Ascending aorta (tissue), 2 donors: ENCODE measurements at regions not wholly inside any gene's neighbourhood (a gene's known extent, or its start where the extent isn't known, plus 50 kb on each side); places are given as distances from the start of the nearest gene placed in this dataset.

Source experiments
- DNase-seq, 2 donors: peaks; one replicate each; pipeline ENCODE4 v3.0.0-alpha.2; 2019; ENCODE audit warnings: low spot score in 2 of 2
- H3K27ac ChIP-seq, 2 donors: fragments of 200-600 bp; sonication (generic); one replicate each; pipeline ENCODE4 v1.5.1; 2016 to 2017; ENCODE audit warnings: mild to moderate bottlenecking in 1 of 2
- H3K27me3 ChIP-seq: fragments of 200-600 bp; sonication (generic); one replicate; pipeline ENCODE4 v1.5.1; 2017
- H3K36me3 ChIP-seq, 2 donors: fragments of 200-600 bp; sonication (generic); one replicate each; pipeline ENCODE4 v1.5.1; 2016
- H3K4me1 ChIP-seq, 2 donors: fragments of 200-600 bp; sonication (generic); one replicate each; pipeline ENCODE4 v1.5.1; 2016 to 2017; ENCODE audit warnings: mild to moderate bottlenecking in 1 of 2
- H3K4me3 ChIP-seq, 2 donors: fragments of 200-600 bp; sonication (generic); one replicate each; pipeline ENCODE4 v1.5.1; 2016 to 2017; ENCODE audit warnings: mild to moderate bottlenecking in 1 of 2
- H3K9me3 ChIP-seq, 2 donors: fragments of 200-600 bp; sonication (generic); one replicate each; pipeline ENCODE4 v1.5.1; 2016
- CTCF ChIP-seq, 3 experiments: fragments of 200-600 bp in 2 of 3; fragments of 450-650 bp in 1 of 3; sonication (generic) in 2 of 3; IDR thresholded peaks; one replicate each; pipeline ENCODE4 v1.5.1; 2016 to 2019; ENCODE audit warnings: antibody characterized with exemption in 3 of 3, mild to moderate bottlenecking in 1 of 3, moderate library complexity in 1 of 3
- intact Hi-C: fragments of 100-400 bp; cut with DNase I; formaldehyde crosslinking; loops from one replicate; pipeline ENCODE4 v1.15.1; 2023

GRCh38 chr14:86646125-86646524 is 1116.2 kb downstream of the FLRT2 start:
- no peak for DNase-seq
- no peak for TF ChIP-seq CTCF (IDR thresholded peaks at IDR 0.05)
- Histone ChIP-seq H3K36me3 (no peaks in the 10 kb centered on the region), H3K4me3 (no peak overlapping the region), H3K27me3 (no peaks in the 10 kb centered on the region), H3K9me3 (no peaks in the 10 kb centered on the region), H3K4me1 (no peaks in the 10 kb centered on the region), H3K27ac (no peak overlapping the region)
- intact Hi-C loops = no loop called here

GRCh38 chr14:86641310-86641709 is 1111.4 kb downstream of the FLRT2 start:
- Histone ChIP-seq H3K4me1 (no peaks in the 10 kb centered on the region), H3K4me3 (no peak overlapping the region), H3K9me3 (no peaks in the 10 kb centered on the region), H3K27me3 (no peaks in the 10 kb centered on the region), H3K27ac (no peak overlapping the region), H3K36me3 (no peaks in the 10 kb centered on the region)
- intact Hi-C loops = no loop called here
- DNase-seq = no peak
- no peak for TF ChIP-seq CTCF (IDR thresholded peaks at IDR 0.05)

GRCh38 chr14:86640288-86640687 is 1110.3 kb downstream of the FLRT2 start:
- H3K4me3 ChIP-seq = no peak overlapping the region
- H3K36me3 ChIP-seq = no peaks in the 10 kb centered on the region
- H3K9me3 ChIP-seq = no peaks in the 10 kb centered on the region
- H3K27ac ChIP-seq = no peak overlapping the region
- no peaks in the 10 kb centered on the region for H3K27me3 ChIP-seq
- no peak for TF ChIP-seq CTCF (IDR thresholded peaks at IDR 0.05)
- intact Hi-C loops = no loop called here
- no peaks in the 10 kb centered on the region for H3K4me1 ChIP-seq
- no peak for DNase-seq

GRCh38 chr14:86639666-86640065 is 1109.7 kb downstream of the FLRT2 start:
- intact Hi-C loops = no loop called here
- Histone ChIP-seq H3K4me3 (no peak overlapping the region), H3K27ac (no peak overlapping the region), H3K27me3 (no peaks in the 10 kb centered on the region), H3K36me3 (no peaks in the 10 kb centered on the region), H3K9me3 (no peaks in the 10 kb centered on the region), H3K4me1 (no peaks in the 10 kb centered on the region)
- no peak for DNase-seq
- no peak for TF ChIP-seq CTCF (IDR thresholded peaks at IDR 0.05)

GRCh38 chr14:86639146-86639545 is 1109.2 kb downstream of the FLRT2 start:
- no peaks in the 10 kb centered on the region for H3K9me3 ChIP-seq
- intact Hi-C loops = no loop called here
- H3K4me1 ChIP-seq = no peaks in the 10 kb centered on the region
- H3K36me3 ChIP-seq = no peaks in the 10 kb centered on the region
- no peaks in the 10 kb centered on the region for H3K27me3 ChIP-seq
- DNase-seq = no peak
- no peak overlapping the region for H3K27ac ChIP-seq
- TF ChIP-seq CTCF (IDR thresholded peaks at IDR 0.05) = no peak
- H3K4me3 ChIP-seq = no peak overlapping the region

GRCh38 chr14:86627080-86627479 is 1097.1 kb downstream of the FLRT2 start:
- intact Hi-C loops = no loop called here
- no peak for DNase-seq
- Histone ChIP-seq H3K4me1 (no peaks in the 10 kb centered on the region), H3K9me3 (no peaks in the 10 kb centered on the region), H3K36me3 (no peaks in the 10 kb centered on the region), H3K27me3 (no peaks in the 10 kb centered on the region), H3K4me3 (no peak overlapping the region), H3K27ac (no peak overlapping the region)
- no peak for TF ChIP-seq CTCF (IDR thresholded peaks at IDR 0.05)
